ENCODE measurements at regions not wholly inside any gene's neighbourhood (a gene's known extent, or its start where the extent isn't known, plus 50 kb on each side); places are given as distances from the start of the nearest gene placed in this dataset.

DNA sequence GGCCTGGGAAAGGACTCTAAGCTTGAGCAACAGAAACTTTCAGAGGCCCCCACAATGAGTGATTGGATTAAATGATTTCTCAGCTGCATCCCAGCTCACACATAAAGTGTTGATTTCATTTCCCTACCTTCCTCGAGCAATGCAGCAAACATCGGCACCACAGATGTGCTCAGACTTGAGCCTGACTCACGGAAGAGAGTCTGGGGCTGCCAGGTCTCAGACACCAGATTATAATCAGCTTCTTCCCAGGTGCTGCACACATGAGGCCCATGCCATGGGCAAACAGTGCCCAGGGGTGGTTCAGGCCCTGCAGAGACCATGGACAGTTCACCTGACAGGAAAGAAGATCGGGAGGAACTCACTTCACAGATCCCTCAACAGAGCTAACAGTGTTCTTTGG is 226.6 kb upstream of the TENM4 start:
- Histone ChIP-seq H3K9me3 (ENCODE audit: control insufficient read depth, low read depth, low read length) (no peaks in the 10 kb centered on the region), H3K9ac (ENCODE audit: low read length) (no peak overlapping the region), H3K27me3 (ENCODE audit: control insufficient read depth, insufficient read depth, low read length) (no peaks in the 10 kb centered on the region), H3K36me3 (ENCODE audit: control insufficient read depth, low read depth, low read length) (no peaks in the 10 kb centered on the region), H3K27ac (ENCODE audit: low read length) (no peak overlapping the region), H3K4me1 (ENCODE audit: control insufficient read depth, low read depth, low read length) (no peaks in the 10 kb centered on the region), H3K4me3 (ENCODE audit: low read length) (no peak overlapping the region)

DNA sequence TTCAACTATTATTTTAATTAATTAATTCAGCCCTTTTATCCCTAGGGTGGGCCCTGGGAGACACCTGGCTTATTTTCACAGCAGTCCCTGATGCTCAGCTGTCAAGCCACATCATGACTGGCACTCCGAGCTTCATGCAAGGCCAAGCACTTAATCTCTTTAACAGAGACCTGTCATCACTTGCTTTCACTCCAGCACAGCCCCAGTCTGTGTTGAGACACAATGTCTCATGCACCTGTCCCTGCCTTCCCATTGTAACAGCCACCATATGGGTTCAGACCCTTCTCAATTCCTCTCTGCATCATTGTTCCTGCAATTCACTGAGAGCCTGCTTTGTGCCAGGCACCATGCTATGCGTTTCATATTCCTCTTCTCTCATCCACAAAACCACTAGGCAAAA is 222.2 kb upstream of the TENM4 start:
- Histone ChIP-seq H3K36me3 (ENCODE audit: control insufficient read depth, low read depth, low read length) (no peaks in the 10 kb centered on the region), H3K27ac (ENCODE audit: low read length) (no peak overlapping the region), H3K9me3 (ENCODE audit: control insufficient read depth, low read depth, low read length) (no peaks in the 10 kb centered on the region), H3K9ac (ENCODE audit: low read length) (no peak overlapping the region), H3K27me3 (ENCODE audit: control insufficient read depth, insufficient read depth, low read length) (no peaks in the 10 kb centered on the region), H3K4me3 (ENCODE audit: low read length) (no peak overlapping the region), H3K4me1 (ENCODE audit: control insufficient read depth, low read depth, low read length) (no peaks in the 10 kb centered on the region)

DNA sequence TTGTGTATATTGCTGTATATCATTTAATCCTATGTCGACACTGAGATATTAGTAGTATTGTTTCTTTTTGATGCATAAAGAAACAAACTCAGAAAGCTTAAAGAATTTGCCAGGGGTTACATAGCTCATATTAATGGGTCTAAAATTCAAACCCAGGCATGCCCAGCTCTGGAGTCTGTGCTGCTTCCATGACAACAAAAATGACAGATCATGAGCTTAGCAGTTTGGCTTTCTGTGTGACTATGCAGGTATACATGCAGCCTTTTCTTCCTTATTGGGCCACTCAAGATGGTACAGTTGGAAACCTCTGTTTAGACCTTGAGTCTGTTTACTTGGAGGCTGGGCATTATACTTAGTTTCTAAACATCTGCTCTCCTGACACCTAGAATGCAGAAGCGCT is 220.5 kb upstream of the TENM4 start:
- no peak overlapping the region for H3K27ac ChIP-seq (ENCODE audit: low read length)
- H3K36me3 ChIP-seq (ENCODE audit: control insufficient read depth, low read depth, low read length), result no peaks in the 10 kb centered on the region
- H3K9ac ChIP-seq (ENCODE audit: low read length), result no peak overlapping the region
- H3K4me1 ChIP-seq (ENCODE audit: control insufficient read depth, low read depth, low read length), result no peaks in the 10 kb centered on the region
- no peaks in the 10 kb centered on the region for H3K27me3 ChIP-seq (ENCODE audit: control insufficient read depth, insufficient read depth, low read length)
- no peak overlapping the region for H3K4me3 ChIP-seq (ENCODE audit: low read length)
- H3K9me3 ChIP-seq (ENCODE audit: control insufficient read depth, low read depth, low read length), result no peaks in the 10 kb centered on the region

DNA sequence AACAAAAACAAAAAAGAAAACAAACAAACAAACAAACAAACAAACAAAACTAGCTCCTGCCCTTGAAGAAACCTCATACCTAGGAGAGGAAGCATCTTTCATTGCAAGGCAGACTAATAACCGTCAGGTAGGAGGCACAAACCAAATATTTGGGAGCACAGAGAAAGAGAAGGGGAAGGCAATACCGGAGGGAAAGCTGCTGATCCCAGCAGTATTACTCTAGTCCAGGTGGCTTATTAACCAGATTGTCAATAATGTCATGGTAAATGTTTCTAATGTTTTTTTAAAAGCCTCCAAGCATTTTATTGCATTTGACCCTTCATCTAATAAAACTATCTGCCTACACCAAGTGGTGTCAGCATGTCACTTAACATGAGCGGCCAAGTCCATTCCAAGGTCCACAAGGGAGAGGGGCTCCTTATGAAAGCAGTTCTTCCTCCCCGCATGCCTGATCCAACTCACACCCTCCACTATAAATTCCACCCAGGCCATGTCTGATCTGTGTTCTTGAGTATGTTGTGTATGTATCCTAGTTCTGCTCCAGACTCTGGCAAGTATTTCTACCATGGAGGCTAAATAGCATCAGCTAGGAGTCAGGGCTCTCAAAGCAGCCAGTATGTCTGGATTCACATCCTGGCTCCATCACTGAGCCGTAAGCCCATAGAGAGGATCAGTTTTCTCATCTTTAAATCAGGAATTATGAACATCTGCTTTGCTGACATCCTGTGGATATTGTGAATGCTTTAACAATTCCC is 208.1 kb upstream of the TENM4 start:
- peaks cover 8% of the 10 kb centered on the region for H3K4me1 ChIP-seq (ENCODE audit: control insufficient read depth, low read depth, low read length)
- H3K9ac ChIP-seq (ENCODE audit: low read length), result no peak overlapping the region
- no peaks in the 10 kb centered on the region for H3K27me3 ChIP-seq (ENCODE audit: control insufficient read depth, insufficient read depth, low read length)
- H3K9me3 ChIP-seq (ENCODE audit: control insufficient read depth, low read depth, low read length), result no peaks in the 10 kb centered on the region
- no peaks in the 10 kb centered on the region for H3K36me3 ChIP-seq (ENCODE audit: control insufficient read depth, low read depth, low read length)
- H3K27ac ChIP-seq (ENCODE audit: low read length), result no peak overlapping the region
- H3K4me3 ChIP-seq (ENCODE audit: low read length), result no peak overlapping the region

DNA sequence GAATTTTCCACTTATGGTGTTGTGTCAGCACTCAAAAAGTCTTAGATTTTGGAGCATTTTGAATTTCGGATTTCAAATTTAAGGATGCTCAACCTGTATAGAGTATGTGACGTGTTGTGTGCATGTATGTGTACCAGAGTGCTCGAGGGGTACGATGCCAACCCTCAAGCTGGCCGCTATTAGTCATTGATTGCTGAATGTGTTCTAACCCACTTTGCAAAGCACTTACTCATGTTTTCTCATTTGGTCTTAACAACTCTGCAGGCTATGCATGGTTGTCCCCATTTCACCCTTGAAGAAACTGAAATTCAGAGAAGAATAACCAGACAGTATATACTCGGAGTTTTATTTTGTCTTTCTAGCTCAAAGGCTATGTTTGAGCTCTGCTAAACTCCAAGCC is 196.4 kb upstream of the TENM4 start:
- H3K4me1 ChIP-seq (ENCODE audit: control insufficient read depth, low read depth, low read length), result no peaks in the 10 kb centered on the region
- H3K9ac ChIP-seq (ENCODE audit: low read length), result no peak overlapping the region
- H3K36me3 ChIP-seq (ENCODE audit: control insufficient read depth, low read depth, low read length), result no peaks in the 10 kb centered on the region
- no peaks in the 10 kb centered on the region for H3K27me3 ChIP-seq (ENCODE audit: control insufficient read depth, insufficient read depth, low read length)
- no peak overlapping the region for H3K4me3 ChIP-seq (ENCODE audit: low read length)
- H3K9me3 ChIP-seq (ENCODE audit: control insufficient read depth, low read depth, low read length), result no peaks in the 10 kb centered on the region
- H3K27ac ChIP-seq (ENCODE audit: low read length), result no peak overlapping the region

DNA sequence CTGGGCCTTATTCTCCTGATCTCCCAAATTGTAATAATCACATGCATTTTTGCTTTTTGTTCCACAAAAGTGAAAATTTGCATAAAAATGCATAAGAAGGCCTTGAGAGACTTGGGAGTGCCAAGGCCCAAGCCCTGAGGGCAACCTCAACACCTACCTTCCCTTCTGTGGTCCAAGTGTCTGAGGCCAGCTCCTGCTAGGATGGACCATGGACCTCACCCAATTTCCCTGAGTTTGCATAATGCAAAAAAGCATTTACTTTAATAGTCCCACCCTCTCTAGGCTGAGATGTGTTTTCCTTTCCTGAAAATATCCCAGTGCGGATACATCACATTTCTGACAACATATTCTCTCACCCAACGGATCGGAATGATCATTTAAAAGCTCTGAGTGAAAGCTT is 194.1 kb upstream of the TENM4 start:
- Histone ChIP-seq H3K4me3 (ENCODE audit: low read length) (no peak overlapping the region), H3K36me3 (ENCODE audit: control insufficient read depth, low read depth, low read length) (no peaks in the 10 kb centered on the region), H3K9me3 (ENCODE audit: control insufficient read depth, low read depth, low read length) (no peaks in the 10 kb centered on the region), H3K27ac (ENCODE audit: low read length) (no peak overlapping the region), H3K27me3 (ENCODE audit: control insufficient read depth, insufficient read depth, low read length) (no peaks in the 10 kb centered on the region), H3K4me1 (ENCODE audit: control insufficient read depth, low read depth, low read length) (no peaks in the 10 kb centered on the region), H3K9ac (ENCODE audit: low read length) (no peak overlapping the region)

DNA sequence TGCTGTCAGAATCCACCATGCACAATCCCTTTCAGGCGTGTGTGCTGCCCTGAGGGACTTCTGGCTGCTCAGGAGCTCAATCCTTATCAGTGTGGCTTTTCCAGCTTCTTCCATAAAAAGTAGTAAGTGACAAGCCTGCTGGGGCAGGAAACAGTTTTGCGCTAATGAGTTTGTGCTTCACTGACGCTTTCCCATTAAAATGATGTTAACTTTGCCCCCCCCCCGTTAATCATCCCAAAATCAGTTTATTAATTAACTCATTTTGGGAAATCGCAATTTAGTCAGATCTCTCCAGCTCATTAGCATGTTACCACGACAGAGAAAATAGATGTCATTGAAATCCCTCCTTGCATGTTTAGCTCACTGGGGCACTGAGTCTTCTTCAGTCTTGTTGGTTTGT is 186.5 kb upstream of the TENM4 start:
- Histone ChIP-seq H3K27me3 (ENCODE audit: control insufficient read depth, insufficient read depth, low read length) (no peaks in the 10 kb centered on the region), H3K9ac (ENCODE audit: low read length) (no peak overlapping the region)

DNA sequence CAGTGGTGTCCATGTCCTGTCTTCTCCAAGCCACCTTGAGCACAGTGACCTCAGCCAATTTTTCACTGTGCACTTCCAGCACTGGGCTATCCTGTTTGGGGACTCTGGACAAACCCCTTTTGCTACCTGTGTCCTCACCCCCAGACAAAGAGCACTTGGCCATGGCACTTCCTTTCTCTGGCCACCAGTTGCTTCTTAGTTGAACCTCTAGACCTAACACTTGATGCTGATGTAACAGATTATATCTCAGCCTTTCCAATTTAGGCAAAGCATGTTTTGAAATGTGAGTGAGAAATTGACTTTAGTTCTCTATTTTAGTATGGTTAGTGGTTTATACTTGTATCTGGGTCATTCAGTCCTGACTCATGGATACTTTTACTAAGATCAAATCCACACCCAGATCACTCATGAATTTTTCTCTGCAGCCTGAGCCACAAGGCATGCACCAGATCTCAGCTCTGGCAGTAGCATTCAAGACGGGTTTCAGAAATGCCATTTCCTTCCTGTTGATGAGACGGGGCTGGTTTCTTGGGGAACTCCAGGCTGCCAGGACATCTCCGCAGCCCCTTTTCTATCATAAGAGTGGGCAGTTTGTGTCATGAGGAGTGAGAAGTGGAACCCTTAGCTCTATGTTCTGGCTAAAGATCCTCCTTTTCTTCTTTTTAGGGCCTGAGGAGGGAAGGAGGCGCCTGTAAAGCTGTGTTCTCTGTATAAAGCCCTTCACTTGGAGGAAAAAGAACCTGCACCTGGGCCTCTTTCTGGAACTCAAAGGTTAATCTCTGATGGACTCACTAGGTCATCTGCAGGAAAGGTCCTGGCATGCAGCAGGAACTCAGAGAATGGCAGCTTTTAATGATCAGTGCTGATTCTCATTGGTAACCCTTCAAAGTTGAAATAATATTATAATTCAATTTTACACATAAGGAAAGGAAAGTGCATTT is 185.6 kb upstream of the TENM4 start:
- Histone ChIP-seq H3K27me3 (ENCODE audit: control insufficient read depth, insufficient read depth, low read length) (no peaks in the 10 kb centered on the region), H3K9ac (ENCODE audit: low read length) (no peak overlapping the region)

More for the DNA sequence above, 186.5 kb upstream of the TENM4 start:
- Histone ChIP-seq H3K27ac (ENCODE audit: low read length) (no peak overlapping the region), H3K4me3 (ENCODE audit: low read length) (no peak overlapping the region), H3K9me3 (ENCODE audit: control insufficient read depth, low read depth, low read length) (no peaks in the 10 kb centered on the region), H3K36me3 (ENCODE audit: control insufficient read depth, low read depth, low read length) (no peaks in the 10 kb centered on the region), H3K4me1 (ENCODE audit: control insufficient read depth, low read depth, low read length) (no peaks in the 10 kb centered on the region)

DNA sequence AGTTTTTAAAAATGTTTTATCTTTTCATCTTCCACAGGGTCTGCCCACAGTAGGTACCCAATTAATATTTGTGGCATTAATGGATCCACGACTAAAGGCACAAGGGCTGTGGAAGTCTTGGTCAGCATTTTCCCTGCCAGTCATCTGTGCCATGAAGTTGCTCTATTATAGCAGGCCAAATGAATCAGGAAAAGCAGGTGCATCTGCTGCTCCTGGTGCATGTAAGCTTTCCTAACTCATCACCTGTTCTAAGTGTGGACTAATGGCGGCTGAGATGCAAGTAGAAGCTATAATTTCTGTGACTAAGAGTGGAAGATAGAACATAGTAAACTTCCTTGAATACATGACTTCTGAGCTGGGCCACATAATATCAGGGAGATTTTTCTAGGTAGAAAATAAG is 182.5 kb upstream of the TENM4 start:
- no peak overlapping the region for H3K4me3 ChIP-seq (ENCODE audit: low read length)
- no peaks in the 10 kb centered on the region for H3K27me3 ChIP-seq (ENCODE audit: control insufficient read depth, insufficient read depth, low read length)
- no peaks in the 10 kb centered on the region for H3K9me3 ChIP-seq (ENCODE audit: control insufficient read depth, low read depth, low read length)
- H3K27ac ChIP-seq (ENCODE audit: low read length), result no peak overlapping the region
- H3K4me1 ChIP-seq (ENCODE audit: control insufficient read depth, low read depth, low read length), result no peaks in the 10 kb centered on the region
- H3K36me3 ChIP-seq (ENCODE audit: control insufficient read depth, low read depth, low read length), result no peaks in the 10 kb centered on the region
- no peak overlapping the region for H3K9ac ChIP-seq (ENCODE audit: low read length)

More for the DNA sequence above, 185.6 kb upstream of the TENM4 start:
- Histone ChIP-seq H3K4me3 (ENCODE audit: low read length) (no peak overlapping the region), H3K36me3 (ENCODE audit: control insufficient read depth, low read depth, low read length) (no peaks in the 10 kb centered on the region), H3K27ac (ENCODE audit: low read length) (no peak overlapping the region), H3K4me1 (ENCODE audit: control insufficient read depth, low read depth, low read length) (no peaks in the 10 kb centered on the region), H3K9me3 (ENCODE audit: control insufficient read depth, low read depth, low read length) (no peaks in the 10 kb centered on the region)

DNA sequence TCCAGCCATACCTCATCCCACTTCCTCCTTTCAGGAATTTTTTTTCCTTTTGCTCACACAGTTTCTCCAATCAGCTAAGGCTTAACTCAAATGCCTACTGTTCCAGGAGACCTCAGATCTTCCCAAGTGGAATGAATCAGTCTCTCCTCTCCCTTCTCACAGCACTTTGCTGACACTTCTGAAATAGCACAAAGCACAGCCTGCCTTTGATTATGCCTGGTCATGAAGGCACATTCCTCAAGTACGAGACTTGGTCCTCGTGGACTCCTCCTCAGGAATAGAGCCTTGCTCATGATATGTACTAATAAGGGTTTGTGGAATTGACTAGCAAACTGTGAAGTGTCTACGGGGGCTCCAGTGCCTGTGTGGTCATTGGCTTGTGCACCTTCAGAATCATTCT is 176.7 kb upstream of the TENM4 start:
- H3K9me3 ChIP-seq (ENCODE audit: control insufficient read depth, low read depth, low read length), result no peaks in the 10 kb centered on the region
- no peak overlapping the region for H3K27ac ChIP-seq (ENCODE audit: low read length)
- H3K27me3 ChIP-seq (ENCODE audit: control insufficient read depth, insufficient read depth, low read length), result no peaks in the 10 kb centered on the region
- H3K9ac ChIP-seq (ENCODE audit: low read length), result no peak overlapping the region
- no peaks in the 10 kb centered on the region for H3K36me3 ChIP-seq (ENCODE audit: control insufficient read depth, low read depth, low read length)
- no peaks in the 10 kb centered on the region for H3K4me1 ChIP-seq (ENCODE audit: control insufficient read depth, low read depth, low read length)
- no peak overlapping the region for H3K4me3 ChIP-seq (ENCODE audit: low read length)

DNA sequence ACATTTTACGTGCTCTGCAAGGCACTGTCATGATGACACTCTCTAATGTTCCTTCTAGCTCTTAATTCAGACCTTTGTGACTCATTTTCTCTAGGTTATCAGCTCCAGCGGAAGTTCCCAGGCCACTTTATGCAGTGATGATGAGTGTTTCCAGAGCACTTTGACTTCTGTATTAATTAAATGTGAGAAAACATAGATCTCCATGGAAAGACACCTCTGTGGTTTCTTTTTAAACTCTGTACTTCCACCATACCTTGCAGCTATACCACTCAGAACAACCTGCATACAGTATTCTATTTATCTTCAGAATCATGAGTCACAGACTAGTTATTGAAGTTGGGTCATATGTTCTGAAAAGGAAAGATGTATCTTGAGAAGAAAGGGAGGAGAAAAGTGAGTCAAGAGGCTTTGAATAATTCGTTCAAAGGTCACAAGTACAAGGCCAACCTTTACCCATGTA is 175.6 kb upstream of the TENM4 start:
- Histone ChIP-seq H3K36me3 (ENCODE audit: control insufficient read depth, low read depth, low read length) (no peaks in the 10 kb centered on the region), H3K27me3 (ENCODE audit: control insufficient read depth, insufficient read depth, low read length) (no peaks in the 10 kb centered on the region), H3K27ac (ENCODE audit: low read length) (no peak overlapping the region), H3K9me3 (ENCODE audit: control insufficient read depth, low read depth, low read length) (no peaks in the 10 kb centered on the region), H3K4me1 (ENCODE audit: control insufficient read depth, low read depth, low read length) (no peaks in the 10 kb centered on the region), H3K4me3 (ENCODE audit: low read length) (no peak overlapping the region), H3K9ac (ENCODE audit: low read length) (no peak overlapping the region)
